Eye (tissue), 1 donor: ENCODE measurements at regions not wholly inside any gene's neighbourhood (a gene's known extent, or its start where the extent isn't known, plus 50 kb on each side); places are given as distances from the start of the nearest gene placed in this dataset.

Experiments used
- DNase-seq: peaks from one replicate; pipeline ENCODE4 v3.0.0-alpha.2; 2015

GRCh38 chr5:2602451-2603271 is 148.8 kb downstream of the IRX2 start:
- DNase-seq = no peak

- DNase-seq = no peak
Measured at GRCh38 chr5:2598503-2598902, 153.0 kb downstream of the IRX2 start.

- DNase-seq = no peak
Measured at GRCh38 chr5:2594701-2595100, 156.8 kb downstream of the IRX2 start.

- DNase-seq = peak; percentile 60
Measured at GRCh38 chr5:2592766-2593165, 158.7 kb downstream of the IRX2 start.

- peak; percentile 38 for DNase-seq
Measured at GRCh38 chr5:2591777-2592453, 159.6 kb downstream of the IRX2 start.

GRCh38 chr5:2588850-2589501 is 162.5 kb downstream of the IRX2 start:
- no peak for DNase-seq

- no peak for DNase-seq
Measured at GRCh38 chr5:2587189-2588031, 164.1 kb downstream of the IRX2 start.

GRCh38 chr5:2586016-2586715 is 165.3 kb downstream of the IRX2 start:
- no peak for DNase-seq

GRCh38 chr5:2584579-2585269 is 166.8 kb downstream of the IRX2 start:
- no peak for DNase-seq

GRCh38 chr5:2582507-2582906 is 169.0 kb downstream of the IRX2 start:
- DNase-seq = no peak

- DNase-seq = no peak
Measured at GRCh38 chr5:2582106-2582505, 169.4 kb downstream of the IRX2 start.

- DNase-seq = no peak
Measured at GRCh38 chr5:2581418-2581817, 170.1 kb downstream of the IRX2 start.

GRCh38 chr5:2579126-2579525 is 172.4 kb downstream of the IRX2 start:
- no peak for DNase-seq

- DNase-seq = no peak
Measured at GRCh38 chr5:2577312-2578036, 174.0 kb downstream of the IRX2 start.

- DNase-seq = no peak
Measured at GRCh38 chr5:2576823-2577222, 174.7 kb downstream of the IRX2 start.

- DNase-seq = no peak
Measured at GRCh38 chr5:2575871-2576270, 175.6 kb downstream of the IRX2 start.

- no peak for DNase-seq
Measured at GRCh38 chr5:2575292-2575691, 176.2 kb downstream of the IRX2 start.

GRCh38 chr5:2574155-2574554 is 177.3 kb downstream of the IRX2 start:
- no peak for DNase-seq

- no peak for DNase-seq
Measured at GRCh38 chr5:2570586-2570985, 180.9 kb downstream of the IRX2 start.

GRCh38 chr5:2569774-2570542 is 181.5 kb downstream of the IRX2 start:
- no peak for DNase-seq
